Nephron progenitor cell (in vitro differentiated cells): ENCODE measurements at regions not wholly inside any gene's neighbourhood (a gene's known extent, or its start where the extent isn't known, plus 50 kb on each side); places are given as distances from the start of the nearest gene placed in this dataset.
A peak's percentile ranks its signal among the peaks of the same experiment; 100 is the strongest.

Experiments used
- DNase-seq: peaks from one replicate; pipeline ENCODE4 v3.0.0; 2021
- H3K27ac Mint-ChIP-seq: 2 replicates; pipeline ENCODE4 v1.8.0; 2021; ENCODE audit warnings: mild to moderate bottlenecking, moderate library complexity, mixed read lengths
- H3K27me3 Mint-ChIP-seq: 2 replicates; pipeline ENCODE4 v1.8.0; 2021; ENCODE audit warnings: mild to moderate bottlenecking, low read depth, mixed read lengths; ENCODE audit not compliant: poor library complexity
- H3K36me3 Mint-ChIP-seq: 2 replicates; pipeline ENCODE4 v1.8.0; 2021; ENCODE audit warnings: low read depth, mixed read lengths
- H3K4me1 Mint-ChIP-seq: 2 replicates; pipeline ENCODE4 v1.8.0; 2021; ENCODE audit warnings: mixed read lengths
- H3K4me3 Mint-ChIP-seq: 2 replicates; pipeline ENCODE4 v1.8.0; 2021; ENCODE audit warnings: mild to moderate bottlenecking, moderate library complexity, mixed read lengths
- H3K9me3 Mint-ChIP-seq: 2 replicates; pipeline ENCODE4 v1.8.0; 2021; ENCODE audit warnings: mild to moderate bottlenecking, moderate library complexity, mixed read lengths
- CTCF ChIP-seq: fragments of 200-600 bp; sonication (generic); IDR thresholded peaks from 2 replicates; pipeline ENCODE4 v1.5.0; 2021; ENCODE audit warnings: antibody characterized with exemption

- H3K4me3 Mint-ChIP-seq: no peak overlapping the region
- H3K27me3 Mint-ChIP-seq: peaks cover 3% of the 10 kb centered on the region
- H3K36me3 Mint-ChIP-seq: no peaks in the 10 kb centered on the region
- H3K27ac Mint-ChIP-seq: no peak overlapping the region
- no peak for DNase-seq
- no peaks in the 10 kb centered on the region for H3K4me1 Mint-ChIP-seq
- peaks cover under 1% of the 10 kb centered on the region for H3K9me3 Mint-ChIP-seq
- no peak for TF ChIP-seq CTCF
Measured at GRCh38 chr9:30771760-30772159, 1612.7 kb upstream of the ACO1 start.

- no peaks in the 10 kb centered on the region for H3K36me3 Mint-ChIP-seq
Measured at GRCh38 chr9:30773427-30773826, 1611.0 kb upstream of the ACO1 start.

GRCh38 chr9:30774326-30774725 is 1610.1 kb upstream of the ACO1 start:
- H3K4me1 Mint-ChIP-seq: no peaks in the 10 kb centered on the region
- H3K4me3 Mint-ChIP-seq: no peak overlapping the region

More at GRCh38 chr9:30773427-30773826, 1611.0 kb upstream of the ACO1 start:
- Mint-ChIP-seq H3K27me3 (peaks cover 3% of the 10 kb centered on the region), H3K27ac (no peak overlapping the region), H3K4me3 (no peak overlapping the region), H3K4me1 (no peaks in the 10 kb centered on the region), H3K9me3 (peaks cover 7% of the 10 kb centered on the region)
- no peak for TF ChIP-seq CTCF
- DNase-seq: no peak

GRCh38 chr9:30775236-30775635 is 1609.2 kb upstream of the ACO1 start:
- peaks cover 6% of the 10 kb centered on the region for H3K27me3 Mint-ChIP-seq
- DNase-seq: no peak
- peaks cover 7% of the 10 kb centered on the region for H3K9me3 Mint-ChIP-seq
- H3K27ac Mint-ChIP-seq: no peak overlapping the region
- H3K4me1 Mint-ChIP-seq: no peaks in the 10 kb centered on the region
- no peak for TF ChIP-seq CTCF
- H3K4me3 Mint-ChIP-seq: no peak overlapping the region
- H3K36me3 Mint-ChIP-seq: no peaks in the 10 kb centered on the region

More at GRCh38 chr9:30774326-30774725, 1610.1 kb upstream of the ACO1 start:
- H3K27ac Mint-ChIP-seq: no peak overlapping the region
- peak; percentile 28 for TF ChIP-seq CTCF
- peak; percentile 7 for DNase-seq
- H3K36me3 Mint-ChIP-seq: no peaks in the 10 kb centered on the region
- H3K9me3 Mint-ChIP-seq: peaks cover 7% of the 10 kb centered on the region
- peaks cover 5% of the 10 kb centered on the region for H3K27me3 Mint-ChIP-seq

GRCh38 chr9:30796764-30797163 is 1587.7 kb upstream of the ACO1 start:
- TF ChIP-seq CTCF: no peak
- H3K27me3 Mint-ChIP-seq: no peaks in the 10 kb centered on the region
- H3K36me3 Mint-ChIP-seq: no peaks in the 10 kb centered on the region
- H3K4me3 Mint-ChIP-seq: no peak overlapping the region
- DNase-seq: no peak
- no peak overlapping the region for H3K27ac Mint-ChIP-seq
- no peaks in the 10 kb centered on the region for H3K9me3 Mint-ChIP-seq
- no peaks in the 10 kb centered on the region for H3K4me1 Mint-ChIP-seq

- H3K4me1 Mint-ChIP-seq: no peaks in the 10 kb centered on the region
- TF ChIP-seq CTCF: no peak
- H3K27ac Mint-ChIP-seq: no peak overlapping the region
- no peaks in the 10 kb centered on the region for H3K9me3 Mint-ChIP-seq
- no peaks in the 10 kb centered on the region for H3K27me3 Mint-ChIP-seq
- H3K4me3 Mint-ChIP-seq: no peak overlapping the region
- no peaks in the 10 kb centered on the region for H3K36me3 Mint-ChIP-seq
- no peak for DNase-seq
Measured at GRCh38 chr9:30799527-30800101, 1584.8 kb upstream of the ACO1 start.
